MCF 10A (cell line): ENCODE measurements at regions not wholly inside any gene's neighbourhood (a gene's known extent, or its start where the extent isn't known, plus 50 kb on each side); places are given as distances from the start of the nearest gene placed in this dataset.

ENCODE experiments used
- BruUV-seq: library from RNA; stranded (reverse); fragments of 400-500 nt; replicated peaks from 2 replicates; lab custom pipeline; 2021; lab: Mats Ljungman, UMichigan
- CTCF ChIA-PET: fragments of 300-600 bp; sonication (Branson Sonifier 250); formaldehyde crosslinking; extraction: SDS; loops from one replicate; lab custom pipeline; 2021; ENCODE audit warnings: antibody characterized with exemption, inconsistent platforms; lab: Yijun Ruan, JAX
- POLR2A ChIA-PET: fragments of 300-600, 350-650 bp; sonication (Branson Sonifier 250); formaldehyde crosslinking; extraction: SDS; loops from one replicate; lab custom pipeline; 2020; ENCODE audit warnings: antibody characterized with exemption, inconsistent platforms; lab: Yijun Ruan, JAX
- DNase-seq: peaks from one replicate; pipeline ENCODE4 v3.0.0-alpha.2; 2018; ENCODE audit not compliant: unreplicated experiment
- H3K27ac Mint-ChIP-seq: one replicate; pipeline ENCODE4 v1.8.0; 2022; ENCODE audit warnings: mild to moderate bottlenecking, low read depth, mixed read lengths; ENCODE audit not compliant: unreplicated experiment
- H3K27me3 Mint-ChIP-seq: one replicate; pipeline ENCODE4 v1.8.0; 2022; ENCODE audit warnings: mixed read lengths; ENCODE audit not compliant: insufficient read depth, unreplicated experiment
- H3K36me3 Mint-ChIP-seq: one replicate; pipeline ENCODE4 v1.8.0; 2022; ENCODE audit warnings: mild to moderate bottlenecking, moderate library complexity, mixed read lengths; ENCODE audit not compliant: insufficient read depth, unreplicated experiment
- H3K4me1 Mint-ChIP-seq: one replicate; pipeline ENCODE4 v1.8.0; 2022; ENCODE audit warnings: mixed read lengths; ENCODE audit not compliant: insufficient read depth, unreplicated experiment
- H3K4me3 Mint-ChIP-seq: one replicate; pipeline ENCODE4 v1.8.0; 2022; ENCODE audit warnings: mild to moderate bottlenecking, moderate library complexity, mixed read lengths; ENCODE audit not compliant: unreplicated experiment
- H3K9me3 Mint-ChIP-seq: one replicate; pipeline ENCODE4 v1.8.0; 2022; ENCODE audit warnings: mixed read lengths; ENCODE audit not compliant: unreplicated experiment
- intact Hi-C: fragments of 100-400 bp; cut with micrococcal nuclease; formaldehyde crosslinking; loops from 2 replicates; pipeline ENCODE4 v1.14.1; 2022
- TF ChIP-seq, protein P1 (sequence below): fragments of 200-600 bp; IDR thresholded peaks from one replicate; pipeline ENCODE4 v1.8.0; 2022; ENCODE audit warnings: antibody characterized with exemption, mild to moderate bottlenecking; ENCODE audit not compliant: unreplicated experiment

DNA sequence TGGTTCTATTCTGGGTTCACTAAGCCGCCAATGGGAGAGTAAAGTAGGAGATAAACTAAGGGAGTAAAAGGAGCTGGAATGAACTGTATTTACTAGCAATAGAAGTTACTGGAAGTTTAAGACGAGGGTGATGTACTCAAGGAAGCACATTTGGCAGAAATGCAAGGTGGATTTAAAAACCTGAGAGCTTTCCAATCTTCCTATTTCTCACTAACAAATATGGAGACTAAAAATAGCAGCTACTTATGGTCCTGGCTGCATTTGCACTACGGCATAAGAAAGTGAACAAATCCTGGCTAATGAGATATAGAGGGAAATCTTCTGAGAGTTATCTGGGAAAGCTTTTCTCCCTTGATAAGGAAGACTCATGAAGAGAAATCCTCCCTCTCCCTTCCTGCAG lies 153.4 kb downstream of the TMEM161B start:
- H3K27me3 Mint-ChIP-seq = peaks cover 12% of the 10 kb centered on the region
- no peaks in the 10 kb centered on the region for H3K36me3 Mint-ChIP-seq
- no peak for DNase-seq
- intact Hi-C loops = no loop called here
- H3K4me1 Mint-ChIP-seq = peaks cover 10% of the 10 kb centered on the region
- H3K9me3 Mint-ChIP-seq = no peaks in the 10 kb centered on the region
- POLR2A ChIA-PET = no interaction called here
- no peak overlapping the region for H3K4me3 Mint-ChIP-seq
- CTCF ChIA-PET = no interaction called here
- H3K27ac Mint-ChIP-seq = no peak overlapping the region
- TF ChIP-seq, protein P1, sequence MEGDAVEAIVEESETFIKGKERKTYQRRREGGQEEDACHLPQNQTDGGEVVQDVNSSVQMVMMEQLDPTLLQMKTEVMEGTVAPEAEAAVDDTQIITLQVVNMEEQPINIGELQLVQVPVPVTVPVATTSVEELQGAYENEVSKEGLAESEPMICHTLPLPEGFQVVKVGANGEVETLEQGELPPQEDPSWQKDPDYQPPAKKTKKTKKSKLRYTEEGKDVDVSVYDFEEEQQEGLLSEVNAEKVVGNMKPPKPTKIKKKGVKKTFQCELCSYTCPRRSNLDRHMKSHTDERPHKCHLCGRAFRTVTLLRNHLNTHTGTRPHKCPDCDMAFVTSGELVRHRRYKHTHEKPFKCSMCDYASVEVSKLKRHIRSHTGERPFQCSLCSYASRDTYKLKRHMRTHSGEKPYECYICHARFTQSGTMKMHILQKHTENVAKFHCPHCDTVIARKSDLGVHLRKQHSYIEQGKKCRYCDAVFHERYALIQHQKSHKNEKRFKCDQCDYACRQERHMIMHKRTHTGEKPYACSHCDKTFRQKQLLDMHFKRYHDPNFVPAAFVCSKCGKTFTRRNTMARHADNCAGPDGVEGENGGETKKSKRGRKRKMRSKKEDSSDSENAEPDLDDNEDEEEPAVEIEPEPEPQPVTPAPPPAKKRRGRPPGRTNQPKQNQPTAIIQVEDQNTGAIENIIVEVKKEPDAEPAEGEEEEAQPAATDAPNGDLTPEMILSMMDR = no peak
- no TSS peak for BruUV-seq

DNA sequence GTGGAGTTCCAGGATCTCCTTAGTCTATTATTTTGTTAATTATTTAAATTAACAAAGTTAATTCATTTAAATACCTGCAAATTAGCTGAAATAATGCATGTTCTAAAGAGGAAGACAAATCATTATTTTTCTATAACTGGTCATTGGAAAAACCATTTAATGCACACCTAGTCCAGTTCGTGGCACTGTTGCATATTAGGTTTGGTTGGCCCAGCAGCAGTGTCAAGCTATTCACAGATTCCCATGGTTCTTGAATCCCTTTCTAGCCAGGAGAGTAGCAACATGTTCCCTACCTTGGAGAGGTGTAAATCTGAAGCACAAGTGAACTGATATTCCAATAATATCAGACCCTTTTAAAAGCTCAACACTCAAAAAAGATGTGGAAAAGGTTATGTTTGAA lies 155.2 kb downstream of the TMEM161B start:
- Mint-ChIP-seq H3K4me3 (no peak overlapping the region), H3K27me3 (peaks cover 12% of the 10 kb centered on the region), H3K27ac (no peak overlapping the region), H3K9me3 (no peaks in the 10 kb centered on the region), H3K4me1 (peaks cover 10% of the 10 kb centered on the region), H3K36me3 (no peaks in the 10 kb centered on the region)
- CTCF ChIA-PET = interaction anchor here (0.6 to 0.7 kb wide), 3 partner anchors 60 to 352 kb away, joined by 3 to 5 read pairs (median 3); no protein-coding TSS in a partner anchor
- POLR2A ChIA-PET = no interaction called here
- TF ChIP-seq, protein P1 = peak; percentile 6
- intact Hi-C loops = no loop called here
- DNase-seq = no peak
- BruUV-seq = no TSS peak

DNA sequence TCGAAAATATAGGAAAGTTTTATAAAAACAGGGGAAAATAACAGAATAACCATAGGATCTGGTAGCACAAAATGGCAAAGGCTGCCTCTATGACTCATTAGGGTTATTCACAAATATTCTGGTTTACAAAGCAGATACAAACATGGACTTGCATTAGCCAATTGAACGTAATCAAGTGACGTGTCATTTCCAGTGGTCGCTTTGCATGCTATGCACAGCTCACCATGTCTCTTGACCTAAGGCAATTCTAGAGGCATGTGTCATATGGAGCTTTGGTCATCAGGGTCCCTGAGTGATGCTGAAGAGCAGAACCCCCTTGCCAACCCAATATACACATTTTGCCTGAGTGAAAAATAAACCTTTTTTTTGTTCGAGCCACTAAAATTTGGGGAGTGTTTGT lies 158.8 kb downstream of the TMEM161B start:
- intact Hi-C loops = no loop called here
- Mint-ChIP-seq H3K36me3 (no peaks in the 10 kb centered on the region), H3K4me3 (no peak overlapping the region), H3K27ac (no peak overlapping the region), H3K27me3 (peaks cover 5% of the 10 kb centered on the region), H3K9me3 (no peaks in the 10 kb centered on the region), H3K4me1 (no peaks in the 10 kb centered on the region)
- TF ChIP-seq, protein P1 = no peak
- DNase-seq = no peak
- POLR2A ChIA-PET = no interaction called here
- CTCF ChIA-PET = no interaction called here
- no TSS peak for BruUV-seq

DNA sequence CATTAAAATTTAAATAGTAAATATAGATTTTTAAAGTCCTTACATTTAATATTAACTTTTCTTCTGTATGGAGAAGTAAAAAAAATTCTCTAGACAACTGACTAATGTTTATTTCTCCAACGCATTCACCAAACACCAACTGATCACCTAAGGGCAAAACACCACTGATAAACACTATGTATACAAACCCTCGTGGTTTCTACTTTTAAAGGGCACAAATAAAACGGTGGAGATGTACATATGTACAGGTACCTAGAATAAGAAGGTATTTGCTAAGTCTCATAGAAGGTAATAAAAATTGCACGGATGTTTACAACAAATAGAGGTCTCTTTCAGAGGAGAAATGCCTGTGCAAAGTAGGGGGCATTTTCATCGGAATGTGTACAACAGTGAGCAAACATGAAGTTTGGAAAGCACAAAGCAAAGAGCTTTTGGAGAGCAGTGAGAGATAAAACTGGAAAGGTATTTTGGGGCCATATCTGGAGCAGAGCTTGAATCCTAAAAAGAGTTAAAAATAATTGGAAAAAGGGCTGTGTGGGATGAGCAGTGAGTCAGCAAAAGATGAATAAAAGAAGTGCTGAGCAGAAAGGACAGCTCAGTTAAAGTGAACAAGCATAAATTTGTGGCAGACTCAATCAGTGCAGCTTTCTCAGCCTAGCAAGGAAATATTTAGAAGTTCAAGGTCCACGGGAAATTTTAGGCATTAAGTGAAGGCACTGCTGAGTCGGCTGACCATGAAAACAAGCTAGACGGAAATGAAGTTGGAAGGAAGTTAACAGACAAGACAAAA lies 160.0 kb downstream of the TMEM161B start:
- H3K4me3 Mint-ChIP-seq = no peak overlapping the region
- CTCF ChIA-PET = no interaction called here
- no peak overlapping the region for H3K27ac Mint-ChIP-seq
- no TSS peak for BruUV-seq
- peaks cover 6% of the 10 kb centered on the region for H3K9me3 Mint-ChIP-seq
- DNase-seq = no peak
- TF ChIP-seq, protein P1 = no peak
- intact Hi-C loops = no loop called here
- no peaks in the 10 kb centered on the region for H3K4me1 Mint-ChIP-seq
- POLR2A ChIA-PET = no interaction called here
- peaks cover 9% of the 10 kb centered on the region for H3K27me3 Mint-ChIP-seq
- H3K36me3 Mint-ChIP-seq = no peaks in the 10 kb centered on the region
